ENCODE measurements at regions not wholly inside any gene's neighbourhood (a gene's known extent, or its start where the extent isn't known, plus 50 kb on each side); places are given as distances from the start of the nearest gene placed in this dataset.

DNA sequence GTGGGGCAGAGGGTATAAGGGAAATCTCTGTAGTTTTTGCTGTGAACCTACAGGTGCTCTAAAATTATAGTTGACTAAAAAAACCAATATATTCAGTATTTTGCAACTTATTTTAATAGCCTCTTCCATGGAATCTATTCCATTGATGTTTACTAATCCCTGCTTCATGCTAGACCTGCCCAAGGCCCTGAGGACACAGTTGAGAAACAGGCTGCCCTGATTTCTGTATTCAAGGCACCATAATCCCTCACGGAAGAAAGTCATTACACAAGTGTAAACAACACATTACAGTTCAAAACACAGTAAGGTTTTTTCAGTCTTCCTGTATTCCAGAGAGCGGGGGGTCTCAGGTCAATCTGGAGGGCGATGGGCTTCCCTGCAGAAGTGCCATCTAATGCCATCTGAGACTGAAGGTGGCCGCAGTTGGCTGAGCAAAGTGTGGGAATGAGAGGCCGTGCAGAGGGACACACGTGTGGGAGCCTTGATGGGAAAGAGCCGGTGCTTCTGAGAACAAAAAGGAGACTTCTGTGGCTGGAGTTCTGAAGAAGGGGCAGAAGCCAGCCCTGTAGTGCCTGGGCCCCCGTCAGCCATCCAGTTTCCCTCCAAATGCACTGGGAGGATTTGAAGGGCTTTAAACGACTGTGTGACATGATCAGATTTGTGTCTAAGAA is 146.9 kb downstream of the PTPN20 start:
- TF ChIP-seq, protein P1, sequence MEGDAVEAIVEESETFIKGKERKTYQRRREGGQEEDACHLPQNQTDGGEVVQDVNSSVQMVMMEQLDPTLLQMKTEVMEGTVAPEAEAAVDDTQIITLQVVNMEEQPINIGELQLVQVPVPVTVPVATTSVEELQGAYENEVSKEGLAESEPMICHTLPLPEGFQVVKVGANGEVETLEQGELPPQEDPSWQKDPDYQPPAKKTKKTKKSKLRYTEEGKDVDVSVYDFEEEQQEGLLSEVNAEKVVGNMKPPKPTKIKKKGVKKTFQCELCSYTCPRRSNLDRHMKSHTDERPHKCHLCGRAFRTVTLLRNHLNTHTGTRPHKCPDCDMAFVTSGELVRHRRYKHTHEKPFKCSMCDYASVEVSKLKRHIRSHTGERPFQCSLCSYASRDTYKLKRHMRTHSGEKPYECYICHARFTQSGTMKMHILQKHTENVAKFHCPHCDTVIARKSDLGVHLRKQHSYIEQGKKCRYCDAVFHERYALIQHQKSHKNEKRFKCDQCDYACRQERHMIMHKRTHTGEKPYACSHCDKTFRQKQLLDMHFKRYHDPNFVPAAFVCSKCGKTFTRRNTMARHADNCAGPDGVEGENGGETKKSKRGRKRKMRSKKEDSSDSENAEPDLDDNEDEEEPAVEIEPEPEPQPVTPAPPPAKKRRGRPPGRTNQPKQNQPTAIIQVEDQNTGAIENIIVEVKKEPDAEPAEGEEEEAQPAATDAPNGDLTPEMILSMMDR (IDR thresholded peaks at IDR 0.05): no peak
- no peak for TF ChIP-seq POLR2A (IDR thresholded peaks at IDR 0.05)
